Stimulated activated CD4-positive, alpha-beta T cell treated with anti-CD3 and anti-CD28 coated beads, TNF-alpha, amount 100 ng/mL, for 48 hours (primary cell): ENCODE measurements at regions not wholly inside any gene's neighbourhood (a gene's known extent, or its start where the extent isn't known, plus 50 kb on each side); places are given as distances from the start of the nearest gene placed in this dataset.

Experiments
- DNase-seq, 3 donors: peaks; one replicate each; pipeline ENCODE4 v3.0.0-alpha.2; 2020; ENCODE audit warnings: low read depth in 3 of 3

- DNase-seq, result peak in 1 of 3 donors; percentile 41
Observed at GRCh38 chr14:49971156-49972130, 78.6 kb downstream of the ARF6 start.

- DNase-seq, result no peak
Observed at GRCh38 chr14:49972131-49972671, 79.3 kb downstream of the ARF6 start.

DNA sequence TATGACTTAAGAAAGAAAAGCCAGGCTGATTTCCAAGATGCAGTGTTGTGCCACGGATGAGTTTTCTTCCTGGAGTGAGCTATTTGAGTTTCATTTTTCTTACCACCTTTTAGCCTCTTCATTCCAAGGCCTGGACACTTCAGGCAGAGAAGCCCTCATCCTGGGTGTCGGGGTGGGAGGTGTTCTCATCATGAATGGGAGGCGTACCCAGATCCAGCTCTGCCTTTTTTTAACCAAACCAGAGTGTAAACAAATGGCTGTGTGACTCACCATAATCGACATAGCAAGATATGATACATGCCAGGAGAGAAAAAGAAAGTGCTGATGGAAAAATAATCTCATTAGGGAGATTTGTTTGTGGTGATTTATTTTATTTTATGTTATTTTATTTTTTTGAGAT is 79.9 kb downstream of the ARF6 start:
- no peak for DNase-seq

DNA sequence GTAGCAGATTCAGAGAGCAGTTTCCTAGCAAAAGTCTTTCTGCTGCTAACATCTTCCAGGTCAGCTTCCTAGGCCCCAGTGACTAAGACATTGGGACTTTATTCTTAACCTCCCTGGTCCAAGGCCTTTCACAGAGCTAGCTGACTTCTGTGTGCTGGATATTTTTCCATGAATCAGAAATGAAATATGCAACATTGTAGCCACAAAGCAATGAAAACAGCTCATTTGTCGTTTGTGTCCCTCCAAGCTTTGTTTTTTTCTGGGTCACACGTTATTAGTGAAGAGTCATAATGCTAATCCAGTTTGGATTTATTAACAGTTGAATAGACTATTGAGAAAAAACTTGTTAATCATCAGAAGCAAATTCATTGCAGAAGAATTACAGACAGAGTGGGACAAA is 82.4 kb downstream of the ARF6 start:
- DNase-seq, result no peak

- DNase-seq, result no peak
Observed at GRCh38 chr14:49975799-49976198, 82.9 kb downstream of the ARF6 start.

DNA sequence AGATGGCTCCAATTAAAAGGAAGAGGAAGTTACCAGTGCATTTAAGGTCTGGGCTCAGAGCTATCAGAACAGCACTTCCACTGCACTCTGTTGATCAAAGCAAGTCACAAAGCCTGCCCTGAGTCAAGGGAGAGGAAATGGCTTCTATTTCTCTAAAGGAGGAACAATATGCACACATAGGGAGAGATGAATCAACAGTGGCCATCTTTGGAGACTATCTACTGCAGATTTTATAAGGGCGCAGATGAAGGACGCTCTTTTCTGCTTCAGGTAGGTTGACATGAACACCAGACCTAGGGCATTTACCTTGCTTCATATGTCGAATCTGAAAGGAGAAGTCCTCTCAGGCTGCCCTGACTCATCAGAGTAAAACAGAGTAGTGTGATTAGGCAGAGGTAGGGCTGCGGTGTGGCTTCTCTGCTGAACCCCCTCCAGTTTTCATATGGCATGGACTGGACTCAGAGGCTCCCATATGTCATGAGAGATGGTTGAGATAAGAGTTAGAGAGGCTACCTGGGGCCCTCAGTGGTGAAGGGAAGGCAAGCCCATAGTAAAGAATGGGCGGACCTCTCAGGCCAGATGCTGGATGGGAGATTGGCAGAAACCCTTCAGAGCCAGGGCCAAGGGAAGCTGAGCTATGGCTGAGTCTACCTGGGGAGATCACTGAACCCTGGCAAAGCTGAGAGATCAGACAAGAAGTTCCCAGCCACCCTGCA is 84.4 kb downstream of the ARF6 start:
- DNase-seq, result peak in 1 of 3 donors; percentile 39

DNA sequence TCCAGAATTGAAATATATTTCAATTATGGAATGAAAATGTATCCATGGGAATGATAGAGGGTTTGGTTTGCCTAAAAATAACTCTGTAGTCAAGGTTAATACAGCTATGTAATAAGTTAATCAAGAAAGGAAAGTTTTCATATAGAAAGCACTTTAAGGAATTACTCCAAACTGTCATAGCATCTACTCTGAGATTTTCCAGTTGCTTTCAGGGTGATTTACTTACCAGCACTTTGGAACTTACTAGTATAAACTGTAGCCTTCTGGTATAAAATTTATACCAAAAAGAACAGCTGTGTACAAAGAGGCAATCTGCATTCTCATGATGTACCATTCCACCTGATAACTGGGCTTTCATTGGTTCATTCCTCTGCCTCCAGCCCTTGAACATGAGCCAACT is 87.1 kb downstream of the ARF6 start:
- no peak for DNase-seq

DNA sequence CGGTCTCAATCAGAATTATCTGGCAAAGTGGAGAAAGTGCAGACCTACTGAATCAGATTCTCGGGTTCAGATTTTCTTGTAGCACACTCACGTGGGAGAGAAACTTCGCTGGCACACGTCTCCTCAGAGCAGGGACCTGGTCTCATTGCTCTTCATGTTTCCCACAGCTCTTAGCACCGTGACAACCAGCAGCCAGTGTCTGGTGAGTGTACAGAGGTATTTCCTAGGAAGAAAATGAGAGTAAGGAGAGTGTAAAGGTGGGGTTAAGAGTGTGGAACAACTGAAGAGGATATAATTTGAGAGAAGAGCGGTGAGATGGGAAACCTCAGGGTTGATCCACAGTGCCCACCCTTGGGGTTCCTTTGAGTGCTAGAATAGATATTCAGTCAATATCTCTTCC is 89.2 kb downstream of the ARF6 start:
- DNase-seq, result no peak

DNA sequence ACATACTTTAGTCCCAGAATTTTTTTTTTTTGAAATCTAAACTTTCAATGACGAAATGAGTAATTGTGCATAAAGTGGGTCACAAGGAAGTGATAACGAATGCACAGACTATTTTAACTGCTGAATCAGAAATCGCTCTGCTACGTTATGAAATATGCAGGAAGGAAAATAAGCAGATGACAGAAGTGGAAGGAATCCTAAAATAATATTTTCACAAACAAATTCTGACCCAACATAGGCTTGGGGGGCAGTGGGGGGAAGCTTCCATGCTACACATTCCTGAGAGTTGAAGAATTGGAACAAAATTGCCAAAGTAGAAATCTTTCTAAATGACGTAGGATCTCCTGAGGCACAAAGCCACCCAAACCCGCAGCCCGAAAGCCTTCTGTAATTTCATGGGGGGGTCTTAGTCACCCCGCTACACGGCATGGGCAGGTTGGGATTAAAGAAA is 89.6 kb downstream of the ARF6 start:
- DNase-seq, result no peak

DNA sequence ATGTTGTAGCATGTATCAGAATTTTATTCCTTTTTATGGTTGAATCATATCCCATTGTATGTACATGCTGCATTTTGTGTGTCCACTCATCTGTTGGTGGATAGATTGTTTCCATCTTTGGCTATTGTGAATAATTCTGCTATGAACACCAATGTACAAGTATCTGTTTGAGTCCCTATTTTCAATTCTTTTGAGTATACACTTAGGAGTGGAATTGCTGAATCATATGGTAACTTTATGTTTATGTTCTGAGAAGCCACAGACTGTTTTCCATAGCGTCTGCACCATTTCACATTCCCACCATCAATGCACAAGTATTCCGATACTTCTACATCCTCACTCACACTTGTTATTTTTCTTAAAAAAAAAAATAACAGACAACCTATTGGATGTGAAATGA is 91.5 kb downstream of the ARF6 start:
- no peak for DNase-seq

DNA sequence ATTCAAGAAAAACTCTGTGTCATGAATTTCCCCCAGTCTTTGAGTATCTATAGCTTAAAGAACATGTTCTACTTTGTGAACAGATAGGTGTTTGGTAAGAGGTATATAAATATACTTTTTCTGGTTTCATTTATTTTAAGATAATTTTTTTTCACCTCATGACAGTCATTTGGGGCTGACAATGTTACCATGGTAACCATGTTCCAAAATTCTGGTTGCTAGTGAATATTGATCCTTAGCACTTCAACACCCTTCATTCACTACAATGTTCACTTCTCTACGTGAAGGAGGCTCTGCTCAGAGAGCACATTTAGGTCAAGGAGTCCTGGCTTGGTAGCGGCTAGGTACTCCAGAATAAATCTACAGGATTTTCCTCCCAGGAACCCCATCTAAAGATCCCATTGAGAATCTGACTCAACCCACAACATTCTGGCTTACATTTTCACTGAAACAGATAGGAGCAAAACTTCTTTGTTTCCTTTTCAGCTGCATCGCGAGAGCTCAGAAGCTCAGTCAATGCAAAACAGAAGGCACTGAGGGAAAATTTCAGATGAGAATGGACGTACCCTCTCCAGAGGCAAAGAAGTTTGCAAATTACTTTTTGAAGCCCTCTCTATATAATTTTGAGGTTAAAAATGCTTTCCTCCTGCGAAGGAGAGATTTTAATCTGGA is 93.6 kb downstream of the ARF6 start:
- no peak for DNase-seq

DNA sequence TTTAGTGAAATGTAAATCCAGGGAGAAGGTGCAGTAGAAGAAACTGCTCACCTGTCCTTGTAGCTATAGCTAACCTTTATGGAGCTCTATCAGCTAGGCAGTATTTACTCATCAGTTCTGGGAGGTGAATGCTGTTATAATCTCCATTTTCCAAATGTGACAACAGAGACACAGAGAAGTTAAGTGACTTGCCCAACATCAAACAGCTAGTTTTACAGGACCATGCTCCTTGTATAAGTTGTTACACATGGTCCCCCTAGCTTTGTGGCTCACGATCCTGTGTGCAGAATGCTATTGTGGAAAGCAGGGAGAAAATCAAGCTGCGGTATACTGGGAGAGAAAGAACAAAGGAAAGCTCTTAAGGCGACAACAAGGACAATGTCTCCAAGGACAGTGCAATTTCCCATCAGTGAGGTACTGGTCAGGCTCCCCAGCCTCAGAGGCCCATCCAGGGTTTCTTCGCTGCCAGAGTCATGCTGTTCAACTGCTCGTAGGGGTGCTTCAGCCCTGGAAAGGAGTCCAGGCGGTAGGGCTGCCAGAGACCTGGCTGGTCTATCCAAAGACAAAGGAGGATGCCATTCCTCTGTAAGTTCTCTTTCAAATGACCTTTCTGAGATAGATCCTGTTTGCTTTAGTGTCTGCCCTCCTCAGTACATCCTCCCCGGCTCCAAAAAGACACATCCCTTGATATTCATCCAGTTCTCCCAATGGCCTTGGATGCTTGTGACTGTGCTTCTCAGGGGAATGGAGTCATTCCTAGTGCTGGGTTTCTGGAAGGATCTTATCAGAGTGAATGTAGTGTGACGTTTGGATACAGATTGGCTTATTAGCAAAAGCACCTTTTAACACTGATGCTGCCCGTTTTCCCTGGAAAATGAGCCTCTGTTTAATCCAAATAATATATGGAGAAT is 95.5 kb downstream of the ARF6 start:
- no peak for DNase-seq

DNA sequence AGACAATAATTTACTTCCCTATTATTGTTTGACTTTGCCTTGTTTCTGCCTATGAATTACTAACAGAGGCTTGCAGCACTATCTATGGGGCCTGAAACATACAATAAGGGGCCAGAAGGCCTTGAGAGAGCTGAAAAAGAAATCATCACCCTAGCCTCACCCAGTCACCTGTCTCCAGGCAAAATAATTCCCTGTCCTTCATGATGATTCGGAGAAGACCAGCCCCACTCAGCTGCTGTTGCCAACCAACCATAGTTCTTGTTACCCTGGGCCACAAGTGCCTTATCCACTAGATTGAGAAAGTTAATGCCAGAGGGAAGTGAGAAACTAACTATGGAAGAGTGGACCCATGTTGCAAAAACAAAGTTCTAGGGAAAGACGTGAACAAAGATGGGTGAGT is 97.1 kb downstream of the ARF6 start:
- DNase-seq, result no peak

DNA sequence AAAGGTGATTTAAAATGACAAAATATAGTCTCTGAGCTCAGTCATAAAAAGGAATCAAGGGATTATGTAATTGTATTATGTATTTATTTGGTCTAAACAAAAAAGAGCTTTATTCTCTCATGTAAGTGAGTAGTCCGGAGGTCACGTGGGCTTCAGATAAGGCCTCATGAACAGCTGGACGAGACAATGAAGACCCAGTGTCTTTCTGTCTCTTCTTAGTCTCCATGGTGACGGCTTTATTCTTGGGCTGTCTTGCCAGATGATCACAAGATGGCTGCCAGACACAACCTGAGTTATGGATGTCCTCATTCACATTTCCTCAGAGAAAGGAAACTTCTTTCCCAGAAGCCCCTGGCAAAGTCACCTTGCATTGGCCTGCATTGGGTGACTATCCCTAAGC is 98.6 kb downstream of the ARF6 start:
- no peak for DNase-seq

GRCh38 chr14:49992036-49992435 is 99.2 kb downstream of the ARF6 start:
- no peak for DNase-seq

GRCh38 chr14:49992448-49992847 is 99.6 kb downstream of the ARF6 start:
- DNase-seq, result no peak

GRCh38 chr14:49992901-49993339 is 100.0 kb downstream of the ARF6 start:
- DNase-seq, result peak in 1 of 3 donors; percentile 45

GRCh38 chr14:49993565-49993964 is 100.7 kb downstream of the ARF6 start:
- no peak for DNase-seq

GRCh38 chr14:49994951-49995561 is 102.2 kb downstream of the ARF6 start:
- DNase-seq, result no peak

DNA sequence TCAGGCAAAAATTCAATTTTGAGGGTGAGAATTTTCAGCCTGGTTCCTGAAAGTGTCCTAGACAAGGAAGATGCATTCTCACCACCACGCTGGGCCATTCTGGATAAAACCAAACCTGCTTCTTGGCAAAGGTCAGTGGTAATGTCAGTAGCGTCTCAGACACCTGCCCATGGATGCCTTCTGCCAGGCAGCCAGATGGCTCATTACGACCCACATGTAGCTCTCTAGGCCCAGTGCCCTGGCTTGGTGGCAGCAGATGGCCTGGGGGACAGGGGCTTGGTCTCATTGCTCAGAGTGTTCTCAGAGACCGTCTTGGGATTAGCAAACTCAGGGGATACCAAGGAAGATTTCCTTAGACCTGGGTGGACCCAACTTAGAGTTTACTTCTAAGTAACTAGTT is 105.1 kb downstream of the ARF6 start:
- no peak for DNase-seq
